Spleen (tissue), 11 donors: ENCODE measurements at regions not wholly inside any gene's neighbourhood (a gene's known extent, or its start where the extent isn't known, plus 50 kb on each side); places are given as distances from the start of the nearest gene placed in this dataset.

Source experiments
- DNase-seq: peaks from one replicate; pipeline ENCODE4 v3.0.0-alpha.2; 2020
- H3K27ac ChIP-seq, 8 donors: fragments of 200-600 bp; sonication (generic) in 7 of 8; 1 replicate in 4 of 8; 2 replicates in 4 of 8; pipeline versions ENCODE4 v1.5.0 to v1.8.0; 2016 to 2021; ENCODE audit warnings: inconsistent platforms in 4 of 8, mild to moderate bottlenecking in 4 of 8, moderate library complexity in 1 of 8
- H3K27me3 ChIP-seq, 7 donors: fragments of 200-600 bp; sonication (generic) in 6 of 7; replicated peaks in 1 of 7; 1 replicate in 4 of 7; 2 replicates in 3 of 7; pipeline versions ENCODE4 v1.5.0 to v1.8.0; 2016 to 2021; ENCODE audit warnings: inconsistent platforms in 3 of 7, mild to moderate bottlenecking in 1 of 7
- H3K36me3 ChIP-seq, 6 donors: fragments of 200-600 bp; sonication (generic) in 5 of 6; 1 replicate in 4 of 6; 2 replicates in 2 of 6; pipeline versions ENCODE4 v1.5.0 to v1.8.0; 2016 to 2021; ENCODE audit warnings: inconsistent platforms in 2 of 6
- H3K4me1 ChIP-seq, 6 donors: fragments of 200-600 bp; sonication (generic) in 5 of 6; 1 replicate in 3 of 6; 2 replicates in 3 of 6; pipeline versions ENCODE4 v1.5.0 to v1.8.0; 2016 to 2021; ENCODE audit warnings: inconsistent platforms in 3 of 6
- H3K4me3 ChIP-seq, 8 donors: fragments of 200-600 bp; sonication (generic) in 7 of 8; 1 replicate in 4 of 8; 2 replicates in 4 of 8; pipeline versions ENCODE4 v1.5.0 to v1.8.0; 2016 to 2021; ENCODE audit warnings: inconsistent platforms in 4 of 8, mild to moderate bottlenecking in 4 of 8, moderate library complexity in 2 of 8
- H3K9me3 ChIP-seq, 8 donors: fragments of 200-600 bp; sonication (generic) in 7 of 8; 1 replicate in 4 of 8; 2 replicates in 4 of 8; pipeline versions ENCODE4 v1.5.0 to v1.8.0; 2016 to 2021; ENCODE audit warnings: inconsistent platforms in 4 of 8
- CTCF ChIP-seq, 11 experiments: fragments of 200-600 bp in 7 of 11; fragments of 450-650 bp in 4 of 11; sonication (generic) in 4 of 11; IDR thresholded peaks in 8 of 11; conservative IDR thresholded peaks in 3 of 11; 1 replicate in 7 of 11; 2 replicates in 4 of 11; pipeline versions ENCODE4 v1.4.0 to v1.8.0; 2016 to 2021; ENCODE audit warnings: antibody characterized with exemption in 11 of 11, inconsistent platforms in 4 of 11, mild to moderate bottlenecking in 1 of 11
- POLR2A ChIP-seq, 3 donors: fragments of 450-650 bp; IDR thresholded peaks; one replicate each; pipeline ENCODE4 v1.5.1; 2017; ENCODE audit warnings: antibody characterized with exemption in 3 of 3, mild to moderate bottlenecking in 1 of 3
- POLR2AphosphoS5 ChIP-seq, 3 donors: sonication (generic); formaldehyde crosslinking; IDR thresholded peaks; one replicate each; pipeline ENCODE4 v1.5.1; 2017; ENCODE audit warnings: antibody characterized with exemption in 3 of 3
- WGBS, 5 donors: extraction: QIAGEN DNeasy Blood & Tissue Kit in 3 of 5; methylation state at CpG; one replicate each; pipeline versions ENCODE4 v1.1.5 to v1.1.7; 2013 to 2018; 5-methylcytosine and 5-hydroxymethylcytosine counted together
- intact Hi-C: fragments of 100-400 bp; cut with DNase I; formaldehyde crosslinking; loops from one replicate; pipeline ENCODE4 v1.15.0; 2023; ENCODE audit warnings: low total_unique reads
- donor health status: healthy with polysubstance abuse.
- donor health status: DM: no; HTN: no; CAD: no; lungs with moderate emphysema.
- donor health status: DM: no; HTN: no; CAD: no.
- donor health status: Bipolar disorder and iron deficiency.
- donor health status: healthy.
- donor health status: DM: no; HTN: no; CAD: no.
- donor health status: DM: yes; HTN: yes; CAD: no.

- TF ChIP-seq POLR2A (IDR thresholded peaks at IDR 0.05) (no peak), POLR2AphosphoS5 (IDR thresholded peaks at IDR 0.05) (no peak), CTCF (IDR thresholded peaks at IDR 0.05 in 8 of 11, conservative IDR thresholded peaks at IDR 0.05 in 3 of 11) (no peak)
- H3K9me3 ChIP-seq: peaks cover 0 to 6% (median 0%) of the 10 kb centered on the region in 8 donors
- WGBS, 5 donors: 75 to 82% (median 78%) methylated on average over 8 to 9 of the region's 9 CpGs
- intact Hi-C loops: no loop called here
- no peaks in the 10 kb centered on the region for H3K27me3 ChIP-seq
- no peak overlapping the region for H3K4me3 ChIP-seq
- H3K27ac ChIP-seq: no peak overlapping the region
- H3K36me3 ChIP-seq: no peaks in the 10 kb centered on the region
- H3K4me1 ChIP-seq: no peaks in the 10 kb centered on the region
- DNase-seq: no peak
Observed at GRCh38 chr7:119197172-119197876, 972.8 kb downstream of the ANKRD7 start.

- intact Hi-C loops: no loop called here
- H3K27ac ChIP-seq: no peak overlapping the region
- no peak for DNase-seq
- no peaks in the 10 kb centered on the region for H3K36me3 ChIP-seq
- no peaks in the 10 kb centered on the region for H3K4me1 ChIP-seq
- H3K4me3 ChIP-seq: no peak overlapping the region
- WGBS, 5 donors: 22 to 31% (median 25%) methylated on average over 8 of the region's 8 CpGs
- no peaks in the 10 kb centered on the region for H3K27me3 ChIP-seq
- H3K9me3 ChIP-seq: peaks cover 0 to 6% (median 0%) of the 10 kb centered on the region in 8 donors
- no peak for TF ChIP-seq POLR2A (IDR thresholded peaks at IDR 0.05)
- TF ChIP-seq POLR2AphosphoS5 (IDR thresholded peaks at IDR 0.05): no peak
- TF ChIP-seq CTCF (IDR thresholded peaks at IDR 0.05 in 8 of 11, conservative IDR thresholded peaks at IDR 0.05 in 3 of 11): peak in 6 of 11 experiments; percentile 10 to 54 (median 43)
Observed at GRCh38 chr7:119197877-119198527, 973.5 kb downstream of the ANKRD7 start.

- intact Hi-C loops: no loop called here
- no peaks in the 10 kb centered on the region for H3K27me3 ChIP-seq
- H3K4me3 ChIP-seq: no peak overlapping the region
- H3K27ac ChIP-seq: no peak overlapping the region
- H3K4me1 ChIP-seq: no peaks in the 10 kb centered on the region
- 58 to 100% (median 86%) methylated on average over 3 of the region's 3 CpGs for WGBS, 5 donors
- no peaks in the 10 kb centered on the region for H3K36me3 ChIP-seq
- TF ChIP-seq POLR2A (IDR thresholded peaks at IDR 0.05) (no peak), POLR2AphosphoS5 (IDR thresholded peaks at IDR 0.05) (no peak), CTCF (IDR thresholded peaks at IDR 0.05 in 8 of 11, conservative IDR thresholded peaks at IDR 0.05 in 3 of 11) (no peak)
- H3K9me3 ChIP-seq: peaks cover 0 to 20% (median 2%) of the 10 kb centered on the region in 8 donors
- DNase-seq: no peak
Observed at GRCh38 chr7:119219663-119220062, 995.2 kb downstream of the ANKRD7 start.

- DNase-seq: no peak
- intact Hi-C loops: no loop called here
- 58 to 70% (median 62%) methylated on average over 2 of the region's 2 CpGs for WGBS, 5 donors
- H3K36me3 ChIP-seq: no peaks in the 10 kb centered on the region
- no peak for TF ChIP-seq POLR2AphosphoS5 (IDR thresholded peaks at IDR 0.05)
- no peak for TF ChIP-seq POLR2A (IDR thresholded peaks at IDR 0.05)
- TF ChIP-seq CTCF (IDR thresholded peaks at IDR 0.05 in 8 of 11, conservative IDR thresholded peaks at IDR 0.05 in 3 of 11): no peak
- no peaks in the 10 kb centered on the region for H3K4me1 ChIP-seq
- H3K27ac ChIP-seq: no peak overlapping the region
- H3K9me3 ChIP-seq: peaks cover 0 to 9% (median 0%) of the 10 kb centered on the region in 8 donors
- no peak overlapping the region for H3K4me3 ChIP-seq
- H3K27me3 ChIP-seq: no peaks in the 10 kb centered on the region
Observed at GRCh38 chr7:119223930-119224329, 999.4 kb downstream of the ANKRD7 start.
